GM18508 (cell line): ENCODE measurements at regions not wholly inside any gene's neighbourhood (a gene's known extent, or its start where the extent isn't known, plus 50 kb on each side); places are given as distances from the start of the nearest gene placed in this dataset.
"Not testable (repeated sequence)": the region's sequence is repeated elsewhere in the genome, so short reads cannot be mapped to it uniquely, and the experiment has no call there.

Source experiments
- ATAC-seq: cut with Tn5 transposase; IDR thresholded peaks from one replicate; pipeline ENCODE4 v1.9.1; 2021; ENCODE audit warnings: moderate number of reproducible peaks; ENCODE audit not compliant: insufficient read depth, unreplicated experiment

GRCh38 chr20:16861708-16862107 lies 113.5 kb downstream of the OTOR start:
- no peak for ATAC-seq

- no peak for ATAC-seq
These were observed 115.1 kb downstream of the OTOR start for GRCh38 chr20:16863303-16863702.

- no peak for ATAC-seq
These were observed 115.9 kb downstream of the OTOR start for GRCh38 chr20:16864069-16864468.

GRCh38 chr20:16864963-16865362 lies 116.8 kb downstream of the OTOR start:
- ATAC-seq: no peak

GRCh38 chr20:16865406-16865805 lies 117.2 kb downstream of the OTOR start:
- no peak for ATAC-seq

GRCh38 chr20:16873124-16873523 lies 125.0 kb downstream of the OTOR start:
- not testable (repeated sequence) for ATAC-seq

GRCh38 chr20:16877053-16877554 lies 128.9 kb downstream of the OTOR start:
- no peak for ATAC-seq

GRCh38 chr20:16885746-16886145 lies 137.6 kb downstream of the OTOR start:
- ATAC-seq: no peak

- ATAC-seq: no peak
These were observed 150.3 kb downstream of the OTOR start for GRCh38 chr20:16898433-16898832.

GRCh38 chr20:16902662-16903061 lies 154.5 kb downstream of the OTOR start:
- no peak for ATAC-seq

- ATAC-seq: no peak
These were observed 156.6 kb downstream of the OTOR start for GRCh38 chr20:16904751-16905150.

- ATAC-seq: no peak
These were observed 166.1 kb downstream of the OTOR start for GRCh38 chr20:16914277-16914676.

GRCh38 chr20:16916165-16916564 lies 168.0 kb downstream of the OTOR start:
- no peak for ATAC-seq

- no peak for ATAC-seq
These were observed 169.5 kb downstream of the OTOR start for GRCh38 chr20:16917636-16918035.

- no peak for ATAC-seq
These were observed 170.2 kb downstream of the OTOR start for GRCh38 chr20:16918366-16918765.

- no peak for ATAC-seq
These were observed 171.7 kb downstream of the OTOR start for GRCh38 chr20:16919841-16920240.

- no peak for ATAC-seq
These were observed 174.7 kb downstream of the OTOR start for GRCh38 chr20:16922834-16923233.

- no peak for ATAC-seq
These were observed 178.7 kb downstream of the OTOR start for GRCh38 chr20:16926626-16927430.

GRCh38 chr20:16929756-16930155 lies 181.6 kb downstream of the OTOR start:
- no peak for ATAC-seq

GRCh38 chr20:16930656-16931055 lies 182.5 kb downstream of the OTOR start:
- ATAC-seq: no peak

- no peak for ATAC-seq
These were observed 190.9 kb downstream of the OTOR start for GRCh38 chr20:16939051-16939450.

GRCh38 chr20:16940701-16941100 lies 192.5 kb downstream of the OTOR start:
- ATAC-seq: no peak
